Ovary (tissue), 7 donors: ENCODE measurements at regions not wholly inside any gene's neighbourhood (a gene's known extent, or its start where the extent isn't known, plus 50 kb on each side); places are given as distances from the start of the nearest gene placed in this dataset.

Experiments used
- DNase-seq, 5 donors: peaks; one replicate each; pipeline ENCODE4 v3.0.0-alpha.2; 2019 to 2020
- H3K27ac ChIP-seq, 2 donors: fragments of 200-600 bp; one replicate each; pipeline versions ENCODE4 v1.5.1 to v1.8.0; 2019 to 2022
- H3K27me3 ChIP-seq: fragments of 200-600 bp; one replicate; pipeline ENCODE4 v1.8.0; 2022
- H3K36me3 ChIP-seq: fragments of 200-600 bp; sonication (generic); one replicate; pipeline ENCODE4 v1.5.1; 2019
- H3K4me1 ChIP-seq: one replicate; pipeline ENCODE4 v1.8.1; 2013; ENCODE audit warnings: mild to moderate bottlenecking, moderate library complexity; ENCODE audit not compliant: insufficient read depth
- H3K4me3 ChIP-seq: fragments of 200-600 bp; sonication (generic); one replicate; pipeline ENCODE4 v1.5.1; 2017
- H3K9me3 ChIP-seq, 2 donors: fragments of 200-600 bp in 1 of 2; sonication (generic) in 1 of 2; one replicate each; pipeline versions ENCODE4 v1.5.1 to v1.8.1; 2013 to 2019; ENCODE audit warnings: mild to moderate bottlenecking in 1 of 2, moderate library complexity in 1 of 2
- CTCF ChIP-seq, 3 donors: fragments of 450-650 bp in 2 of 3; fragments of 200-600 bp in 1 of 3; IDR thresholded peaks; one replicate each; pipeline versions ENCODE4 v1.5.1 to v1.8.0; 2016 to 2022; ENCODE audit warnings: antibody characterized with exemption in 3 of 3, mild to moderate bottlenecking in 1 of 3
- EP300 ChIP-seq: sonication (generic); formaldehyde crosslinking; IDR thresholded peaks from one replicate; pipeline ENCODE4 v1.6.1; 2017; ENCODE audit warnings: antibody characterized with exemption
- POLR2A ChIP-seq: fragments of 450-650 bp; IDR thresholded peaks from one replicate; pipeline ENCODE4 v1.6.1; 2017; ENCODE audit warnings: antibody characterized with exemption, mild to moderate bottlenecking, moderate library complexity
- WGBS, 3 donors: extraction: QIAGEN DNeasy Blood & Tissue Kit in 1 of 3; methylation state at CpG; one replicate each; pipeline versions ENCODE4 v1.1.5 to v1.1.7; 2013 to 2017; 5-methylcytosine and 5-hydroxymethylcytosine counted together
- intact Hi-C, 4 donors: fragments of 100-400 bp; cut with DNase I; formaldehyde crosslinking; loops; one replicate each; pipeline versions ENCODE4 v1.11.0 to v1.15.1; 2022 to 2023
- donor health status: DM: no; HTN: no; CAD: no; lungs with moderate emphysema.
- donor health status: DM: no; HTN: no; CAD: no.
- donor health status: Bipolar disorder and iron deficiency.
- donor health status: DM: no; HTN: no; CAD: no.
- donor health status: DM: yes; HTN: yes; CAD: no.

- H3K9me3 ChIP-seq: no peaks in the 10 kb centered on the region
- intact Hi-C loops: no loop called here
- H3K27ac ChIP-seq: no peak overlapping the region
- DNase-seq: no peak
- H3K36me3 ChIP-seq: no peaks in the 10 kb centered on the region
- peaks cover 5% of the 10 kb centered on the region for H3K4me1 ChIP-seq
- WGBS, 3 donors: 81 to 88% (median 83%) methylated on average over 4 of the region's 4 CpGs
- no peak overlapping the region for H3K4me3 ChIP-seq
- no peaks in the 10 kb centered on the region for H3K27me3 ChIP-seq
- TF ChIP-seq CTCF (IDR thresholded peaks at IDR 0.05): no peak
- TF ChIP-seq EP300: no peak
- no peak for TF ChIP-seq POLR2A
Measured at GRCh38 chr1:232431748-232432147, 198.2 kb downstream of the SIPA1L2 start.

GRCh38 chr1:232431326-232431725 lies 198.6 kb downstream of the SIPA1L2 start:
- no peak overlapping the region for H3K4me3 ChIP-seq
- TF ChIP-seq CTCF (IDR thresholded peaks at IDR 0.05) (no peak), EP300 (no peak), POLR2A (no peak)
- WGBS, 3 donors: 93 to 96% (median 94%) methylated on average over 6 of the region's 6 CpGs
- no peak for DNase-seq
- H3K9me3 ChIP-seq: no peaks in the 10 kb centered on the region
- H3K4me1 ChIP-seq: peaks cover 5% of the 10 kb centered on the region
- no peaks in the 10 kb centered on the region for H3K27me3 ChIP-seq
- intact Hi-C loops: no loop called here
- H3K36me3 ChIP-seq: no peaks in the 10 kb centered on the region
- no peak overlapping the region for H3K27ac ChIP-seq

GRCh38 chr1:232430467-232430866 lies 199.5 kb downstream of the SIPA1L2 start:
- no peak for DNase-seq
- Histone ChIP-seq H3K9me3 (no peaks in the 10 kb centered on the region), H3K27me3 (no peaks in the 10 kb centered on the region), H3K36me3 (no peaks in the 10 kb centered on the region), H3K4me1 (no peaks in the 10 kb centered on the region), H3K27ac (no peak overlapping the region), H3K4me3 (no peak overlapping the region)
- WGBS, 3 donors: 91 to 93% (median 92%) methylated on average over 6 of the region's 6 CpGs
- intact Hi-C loops: no loop called here
- TF ChIP-seq EP300 (no peak), POLR2A (no peak), CTCF (IDR thresholded peaks at IDR 0.05) (no peak)

- intact Hi-C loops: no loop called here
- Histone ChIP-seq H3K27ac (no peak overlapping the region), H3K4me3 (no peak overlapping the region), H3K9me3 (no peaks in the 10 kb centered on the region), H3K4me1 (no peaks in the 10 kb centered on the region), H3K27me3 (no peaks in the 10 kb centered on the region), H3K36me3 (no peaks in the 10 kb centered on the region)
- WGBS, 3 donors: 64 to 72% (median 72%) methylated on average over 13 of the region's 13 CpGs
- no peak for DNase-seq
- TF ChIP-seq POLR2A (no peak), EP300 (no peak), CTCF (IDR thresholded peaks at IDR 0.05) (no peak)
Measured at GRCh38 chr1:232428786-232429530, 201.0 kb downstream of the SIPA1L2 start.
